ENCODE measurements at regions not wholly inside any gene's neighbourhood (a gene's known extent, or its start where the extent isn't known, plus 50 kb on each side); places are given as distances from the start of the nearest gene placed in this dataset.

GRCh38 chr13:85095418-85096272, 703.6 kb downstream of the SLITRK6 start:
- no peaks in the 10 kb centered on the region for H3K27me3 ChIP-seq (ENCODE audit: insufficient read depth, low read depth, severe bottlenecking)
- H3K9me3 ChIP-seq (ENCODE audit: severe bottlenecking): peaks cover 7% of the 10 kb centered on the region
- DNase-seq: no peak
- H3K4me3 ChIP-seq (ENCODE audit: low read depth, low read length): no peak overlapping the region
- no peak overlapping the region for H3K27ac ChIP-seq
- no peaks in the 10 kb centered on the region for H3K36me3 ChIP-seq
- TF ChIP-seq CTCF (IDR thresholded peaks at IDR 0.05; ENCODE audit: low read depth, low read length): no peak

- H3K9me3 ChIP-seq (ENCODE audit: severe bottlenecking): peaks cover 7% of the 10 kb centered on the region
- no peak overlapping the region for H3K27ac ChIP-seq
- H3K4me3 ChIP-seq (ENCODE audit: low read depth, low read length): no peak overlapping the region
- H3K36me3 ChIP-seq: no peaks in the 10 kb centered on the region
- TF ChIP-seq CTCF (IDR thresholded peaks at IDR 0.05; ENCODE audit: low read depth, low read length): no peak
- H3K27me3 ChIP-seq (ENCODE audit: insufficient read depth, low read depth, severe bottlenecking): no peaks in the 10 kb centered on the region
- DNase-seq: no peak
These were observed 705.4 kb downstream of the SLITRK6 start for GRCh38 chr13:85093808-85094207.

- H3K27ac ChIP-seq: no peak overlapping the region
- no peaks in the 10 kb centered on the region for H3K36me3 ChIP-seq
- no peaks in the 10 kb centered on the region for H3K9me3 ChIP-seq (ENCODE audit: severe bottlenecking)
- no peak for TF ChIP-seq CTCF (IDR thresholded peaks at IDR 0.05; ENCODE audit: low read depth, low read length)
- no peaks in the 10 kb centered on the region for H3K27me3 ChIP-seq (ENCODE audit: insufficient read depth, low read depth, severe bottlenecking)
- no peak overlapping the region for H3K4me3 ChIP-seq (ENCODE audit: low read depth, low read length)
- DNase-seq: no peak
These were observed 707.5 kb downstream of the SLITRK6 start for GRCh38 chr13:85091631-85092234.

DNA sequence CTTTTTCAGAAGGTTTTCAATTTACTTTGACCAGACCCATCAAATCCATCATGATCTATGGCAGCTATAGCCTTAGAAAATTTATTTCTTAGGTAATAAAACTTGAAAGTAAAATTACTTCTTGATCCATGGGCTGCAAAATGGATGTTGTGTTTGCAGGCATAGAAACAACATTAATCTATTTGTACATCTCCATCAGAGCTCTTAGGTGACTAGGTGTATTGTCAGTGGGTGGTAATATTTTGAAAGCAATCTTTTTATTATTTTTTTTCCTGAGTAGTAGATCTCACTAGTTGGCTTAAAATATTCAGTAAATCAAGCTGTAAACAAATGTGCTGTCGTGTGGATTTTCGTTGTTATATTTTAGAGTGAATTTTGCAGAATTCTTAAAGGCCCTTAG, 710.0 kb downstream of the SLITRK6 start:
- Histone ChIP-seq H3K27me3 (ENCODE audit: insufficient read depth, low read depth, severe bottlenecking) (no peaks in the 10 kb centered on the region), H3K4me3 (ENCODE audit: low read depth, low read length) (no peak overlapping the region), H3K36me3 (no peaks in the 10 kb centered on the region), H3K9me3 (ENCODE audit: severe bottlenecking) (no peaks in the 10 kb centered on the region), H3K27ac (no peak overlapping the region)
- no peak for TF ChIP-seq CTCF (IDR thresholded peaks at IDR 0.05; ENCODE audit: low read depth, low read length)
- DNase-seq: no peak

GRCh38 chr13:85080691-85081090, 718.5 kb downstream of the SLITRK6 start:
- Histone ChIP-seq H3K27me3 (ENCODE audit: insufficient read depth, low read depth, severe bottlenecking) (no peaks in the 10 kb centered on the region), H3K36me3 (no peaks in the 10 kb centered on the region), H3K27ac (no peak overlapping the region), H3K4me3 (ENCODE audit: low read depth, low read length) (no peak overlapping the region), H3K9me3 (ENCODE audit: severe bottlenecking) (no peaks in the 10 kb centered on the region)
- no peak for DNase-seq
- TF ChIP-seq CTCF (IDR thresholded peaks at IDR 0.05; ENCODE audit: low read depth, low read length): no peak
